Peyer's patch (tissue), 4 donors: ENCODE measurements at regions not wholly inside any gene's neighbourhood (a gene's known extent, or its start where the extent isn't known, plus 50 kb on each side); places are given as distances from the start of the nearest gene placed in this dataset.

Experiments used
- CTCF ChIP-seq, 6 experiments: fragments of 450-650 bp in 4 of 6; fragments of 200-600 bp in 2 of 6; sonication (generic) in 1 of 6; IDR thresholded peaks; one replicate each; pipeline ENCODE4 v1.5.1; 2017 to 2019; ENCODE audit warnings: antibody characterized with exemption in 6 of 6, mild to moderate bottlenecking in 3 of 6, moderate library complexity in 1 of 6
- POLR2A ChIP-seq, 2 donors: fragments of 450-650 bp; IDR thresholded peaks; one replicate each; pipeline ENCODE4 v1.5.1; 2017; ENCODE audit warnings: antibody characterized with exemption in 2 of 2, mild to moderate bottlenecking in 2 of 2, moderate library complexity in 2 of 2

GRCh38 chr5:8320244-8320643 is 451.3 kb downstream of the MTRR start:
- TF ChIP-seq POLR2A (IDR thresholded peaks at IDR 0.05) (no peak), CTCF (IDR thresholded peaks at IDR 0.05) (no peak)
